Thyroid gland (tissue), 4 donors: ENCODE measurements at regions not wholly inside any gene's neighbourhood (a gene's known extent, or its start where the extent isn't known, plus 50 kb on each side); places are given as distances from the start of the nearest gene placed in this dataset.

Source experiments
- CTCF ChIP-seq, 6 experiments: fragments of 200-600 bp in 3 of 6; fragments of 450-650 bp in 3 of 6; sonication (generic) in 3 of 6; IDR thresholded peaks; one replicate each; pipeline ENCODE4 v1.5.1; 2016 to 2019; ENCODE audit warnings: antibody characterized with exemption in 6 of 6, mild to moderate bottlenecking in 2 of 6, inconsistent platforms in 1 of 6, moderate library complexity in 1 of 6
- POLR2A ChIP-seq, 2 donors: fragments of 450-650 bp; IDR thresholded peaks; one replicate each; pipeline ENCODE4 v1.6.1; 2017; ENCODE audit warnings: antibody characterized with exemption in 2 of 2, mild to moderate bottlenecking in 2 of 2, moderate library complexity in 1 of 2

DNA sequence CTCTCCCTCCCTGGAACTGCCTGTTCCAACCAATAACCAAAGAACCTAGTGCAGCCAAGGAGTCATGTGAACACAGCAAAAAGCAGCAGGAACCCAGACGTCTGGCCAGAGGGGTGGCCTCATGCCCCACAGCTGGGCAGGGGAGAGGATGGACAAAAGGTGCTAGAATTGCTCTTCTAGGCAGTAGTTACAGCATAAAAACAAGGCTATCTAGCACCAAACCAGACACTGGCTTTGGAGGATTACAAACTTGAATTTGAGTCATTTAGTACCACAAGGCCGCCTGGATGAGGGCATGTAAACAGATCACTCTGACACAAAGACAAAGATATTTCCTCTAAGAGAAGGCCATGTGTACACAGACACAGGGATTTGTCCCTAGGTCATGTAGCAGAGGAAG, 423.3 kb upstream of the MAF start:
- TF ChIP-seq POLR2A (IDR thresholded peaks at IDR 0.05) (no peak), CTCF (IDR thresholded peaks at IDR 0.05) (no peak)
